PC-3 (cell line): ENCODE measurements at regions not wholly inside any gene's neighbourhood (a gene's known extent, or its start where the extent isn't known, plus 50 kb on each side); places are given as distances from the start of the nearest gene placed in this dataset.

ENCODE experiments used
- ATAC-seq: fragments of 200-7000 bp; cut with Tn5 transposase; 2 replicates; pipeline ENCODE4 v1.9.1; 2020; ENCODE audit warnings: mild to moderate bottlenecking, moderate library complexity
- BruUV-seq: library from RNA; stranded (reverse); fragments of 400-500 nt; replicated peaks from 2 replicates; lab custom pipeline; 2021; lab: Mats Ljungman, UMichigan
- CTCF ChIA-PET: fragments of 300-600 bp; sonication (Branson Sonifier 250); formaldehyde crosslinking; loops from one replicate; lab custom pipeline; 2022; ENCODE audit warnings: antibody characterized with exemption; lab: Charles Lee
- POLR2A ChIA-PET: fragments of 300-600 bp; sonication (Branson Sonifier 250); formaldehyde crosslinking; loops from one replicate; lab custom pipeline; 2022; ENCODE audit warnings: antibody characterized with exemption; ENCODE audit not compliant: unreplicated experiment; lab: Charles Lee
- DNase-seq: peaks from one replicate; pipeline ENCODE4 v3.0.0-alpha.2; 2015
- H2AFZ ChIP-seq: fragments of 300-600 bp; sonication (generic); 2 replicates; pipeline ENCODE4 v1.6.0; 2016; ENCODE audit warnings: antibody characterized with exemption, low read length
- H3F3A ChIP-seq: fragments of 300-600 bp; sonication (generic); one replicate; pipeline ENCODE4 v1.6.0; 2017; ENCODE audit warnings: antibody characterized with exemption, low read length, control low read depth, mild to moderate bottlenecking; ENCODE audit not compliant: unreplicated experiment
- H3K27ac ChIP-seq: fragments of 300-600 bp; sonication (generic); 2 replicates; pipeline ENCODE4 v1.5.1; 2016; ENCODE audit warnings: mild to moderate bottlenecking, low read length
- H3K27me3 ChIP-seq: fragments of 300-600 bp; sonication (generic); 2 replicates; pipeline ENCODE4 v1.6.1; 2016; ENCODE audit warnings: low read length, mixed read lengths
- H3K36me3 ChIP-seq: fragments of 300-600 bp; sonication (generic); 2 replicates; pipeline ENCODE4 v1.6.1; 2016; ENCODE audit warnings: low read depth, mixed run types, low read length, mixed read lengths
- H3K4me1 ChIP-seq: fragments of 300-600 bp; sonication (generic); 2 replicates; pipeline ENCODE4 v1.5.1; 2016; ENCODE audit warnings: low read length; ENCODE audit not compliant: insufficient read depth
- H3K4me2 ChIP-seq: fragments of 300-600 bp; sonication (generic); 2 replicates; pipeline ENCODE4 v1.6.0; 2016; ENCODE audit warnings: low read length
- H3K4me3 ChIP-seq: fragments of 300-600 bp; sonication (generic); 2 replicates; pipeline ENCODE4 v1.5.1; 2016; ENCODE audit warnings: mild to moderate bottlenecking, low read length, mixed read lengths
- H3K79me2 ChIP-seq: fragments of 300-600 bp; sonication (generic); 2 replicates; pipeline ENCODE4 v1.6.1; 2017; ENCODE audit warnings: low read length, mixed read lengths
- H3K9ac ChIP-seq: fragments of 300-600 bp; sonication (generic); 2 replicates; pipeline ENCODE4 v1.6.0; 2016; ENCODE audit warnings: mild to moderate bottlenecking, low read length
- H3K9me2 ChIP-seq: fragments of 300-600 bp; sonication (generic); replicated peaks from 2 replicates; pipeline ENCODE4 v1.6.1; 2016; ENCODE audit warnings: mixed run types, low read length, mixed read lengths
- H3K9me3 ChIP-seq: fragments of 300-600 bp; sonication (generic); 2 replicates; pipeline ENCODE4 v1.6.1; 2016; ENCODE audit warnings: low read length, mixed read lengths
- H4K20me1 ChIP-seq: fragments of 300-600 bp; sonication (generic); 2 replicates; pipeline ENCODE4 v1.6.1; 2016; ENCODE audit warnings: low read length, mixed read lengths
- EZH2 ChIP-seq: fragments of 300-600 bp; sonication (generic); IDR thresholded peaks from one replicate; pipeline ENCODE4 v1.6.1; 2017; ENCODE audit warnings: antibody characterized with exemption, mild to moderate bottlenecking, low read length; ENCODE audit not compliant: unreplicated experiment
- EZH2phosphoT487 ChIP-seq: fragments of 300-600 bp; sonication (generic); IDR thresholded peaks from 2 replicates; pipeline ENCODE4 v1.6.1; 2018; ENCODE audit warnings: mild to moderate bottlenecking, antibody characterized with exemption, low read length, borderline replicate concordance
- intact Hi-C: fragments of 100-400 bp; cut with micrococcal nuclease; formaldehyde crosslinking; loops from 2 replicates; pipeline ENCODE4 v1.9.0; 2023
- TF ChIP-seq, protein P1 (sequence below): fragments of 300-600 bp; sonication (generic); conservative IDR thresholded peaks from 2 replicates; pipeline ENCODE4 v1.5.1; 2017; ENCODE audit warnings: antibody characterized with exemption, low read depth, mild to moderate bottlenecking, low read length

DNA sequence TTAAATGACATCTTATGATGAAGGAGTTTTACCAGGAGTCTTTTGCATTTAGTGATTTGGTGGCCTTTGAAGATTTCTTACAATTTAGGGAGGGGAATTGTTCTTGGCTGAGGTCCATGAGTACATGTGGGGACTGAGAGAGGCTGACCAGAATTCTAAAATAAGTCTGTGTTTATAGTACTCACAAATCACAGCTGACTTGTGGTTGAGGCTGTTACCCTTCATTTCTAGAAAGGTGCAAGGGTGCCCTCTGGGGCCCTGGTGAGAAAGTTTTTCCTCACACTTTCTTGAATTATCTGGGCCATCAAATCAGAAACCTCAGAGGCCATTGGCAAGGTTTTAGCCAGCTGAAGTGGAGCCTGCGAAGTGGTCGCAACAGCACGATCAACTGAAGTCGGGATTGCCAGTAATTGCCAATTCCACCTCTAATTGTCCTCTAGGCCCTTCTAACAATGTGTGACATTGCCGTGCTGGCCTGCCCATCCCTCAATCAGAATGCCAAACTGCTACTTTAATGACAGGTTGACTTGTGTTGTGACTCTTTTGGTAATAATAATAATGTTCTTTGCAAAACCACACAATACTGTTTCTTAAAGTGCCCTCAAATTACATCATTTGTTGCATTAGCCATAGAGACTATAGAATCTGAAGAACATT, 221.6 kb downstream of the OGFRL1 start:
- CTCF ChIA-PET, result interaction anchor here (1.3 kb wide), 1 partner anchor 66 kb away, joined by 3 read pairs; no protein-coding TSS in a partner anchor
- Histone ChIP-seq H3K36me3 (no peaks in the 10 kb centered on the region), H3K9ac (no peak overlapping the region), H3K9me2 (no peaks in the 10 kb centered on the region), H3K4me2 (no peak overlapping the region), H3K9me3 (no peaks in the 10 kb centered on the region), H3K4me3 (no peak overlapping the region), H3F3A (no peaks in the 10 kb centered on the region), H3K27me3 (no peaks in the 10 kb centered on the region), H2AFZ (no peak overlapping the region), H3K4me1 (no peaks in the 10 kb centered on the region), H4K20me1 (no peaks in the 10 kb centered on the region), H3K27ac (no peak overlapping the region), H3K79me2 (no peaks in the 10 kb centered on the region)
- ATAC-seq, result peak; percentile 56
- intact Hi-C loops, result loop anchor here (1.0 kb wide), 2 partner anchors 126 to 320 kb away; no protein-coding TSS in a partner anchor
- no TSS peak for BruUV-seq
- POLR2A ChIA-PET, result no interaction called here
- TF ChIP-seq, protein P1, sequence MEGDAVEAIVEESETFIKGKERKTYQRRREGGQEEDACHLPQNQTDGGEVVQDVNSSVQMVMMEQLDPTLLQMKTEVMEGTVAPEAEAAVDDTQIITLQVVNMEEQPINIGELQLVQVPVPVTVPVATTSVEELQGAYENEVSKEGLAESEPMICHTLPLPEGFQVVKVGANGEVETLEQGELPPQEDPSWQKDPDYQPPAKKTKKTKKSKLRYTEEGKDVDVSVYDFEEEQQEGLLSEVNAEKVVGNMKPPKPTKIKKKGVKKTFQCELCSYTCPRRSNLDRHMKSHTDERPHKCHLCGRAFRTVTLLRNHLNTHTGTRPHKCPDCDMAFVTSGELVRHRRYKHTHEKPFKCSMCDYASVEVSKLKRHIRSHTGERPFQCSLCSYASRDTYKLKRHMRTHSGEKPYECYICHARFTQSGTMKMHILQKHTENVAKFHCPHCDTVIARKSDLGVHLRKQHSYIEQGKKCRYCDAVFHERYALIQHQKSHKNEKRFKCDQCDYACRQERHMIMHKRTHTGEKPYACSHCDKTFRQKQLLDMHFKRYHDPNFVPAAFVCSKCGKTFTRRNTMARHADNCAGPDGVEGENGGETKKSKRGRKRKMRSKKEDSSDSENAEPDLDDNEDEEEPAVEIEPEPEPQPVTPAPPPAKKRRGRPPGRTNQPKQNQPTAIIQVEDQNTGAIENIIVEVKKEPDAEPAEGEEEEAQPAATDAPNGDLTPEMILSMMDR, result peak; percentile 68
- TF ChIP-seq EZH2phosphoT487, result no peak
- peak; percentile 60 for DNase-seq

DNA sequence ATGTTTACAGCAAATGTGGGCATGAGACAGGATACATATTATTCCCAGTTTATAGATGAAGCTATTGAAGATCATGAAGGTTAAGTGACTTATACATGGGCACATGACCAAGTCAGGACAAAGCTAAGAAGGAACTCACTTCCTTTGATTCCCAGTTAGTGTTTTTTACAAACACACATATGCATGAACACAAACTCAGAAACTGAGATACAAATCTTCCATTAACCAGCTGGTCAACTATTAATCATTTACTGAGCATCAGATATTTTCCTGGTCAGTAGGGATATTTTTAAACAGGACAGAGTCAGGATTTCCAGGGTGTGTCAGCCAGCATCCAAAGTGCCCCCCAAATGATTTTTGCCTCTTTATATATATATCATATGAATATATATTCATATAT, 222.2 kb downstream of the OGFRL1 start:
- Histone ChIP-seq H3K4me3 (no peak overlapping the region), H3F3A (no peaks in the 10 kb centered on the region), H3K4me2 (no peak overlapping the region), H3K9ac (no peak overlapping the region), H3K9me3 (no peaks in the 10 kb centered on the region), H2AFZ (no peak overlapping the region), H3K79me2 (no peaks in the 10 kb centered on the region), H3K36me3 (no peaks in the 10 kb centered on the region), H3K27ac (no peak overlapping the region), H4K20me1 (no peaks in the 10 kb centered on the region), H3K4me1 (no peaks in the 10 kb centered on the region), H3K9me2 (no peaks in the 10 kb centered on the region), H3K27me3 (no peaks in the 10 kb centered on the region)
- ChIA-PET POLR2A (no interaction called here), CTCF (interaction anchor here (1.3 kb wide), 1 partner anchor 67 kb away, joined by 3 read pairs; no protein-coding TSS in a partner anchor)
- ATAC-seq (no peak), DNase-seq (no peak)
- TF ChIP-seq, protein P1, result no peak
- TF ChIP-seq EZH2phosphoT487 (no peak), EZH2 (no peak)
- intact Hi-C loops, result loop anchor here (1.0 kb wide), 2 partner anchors 127 to 321 kb away; no protein-coding TSS in a partner anchor
- no TSS peak for BruUV-seq

DNA sequence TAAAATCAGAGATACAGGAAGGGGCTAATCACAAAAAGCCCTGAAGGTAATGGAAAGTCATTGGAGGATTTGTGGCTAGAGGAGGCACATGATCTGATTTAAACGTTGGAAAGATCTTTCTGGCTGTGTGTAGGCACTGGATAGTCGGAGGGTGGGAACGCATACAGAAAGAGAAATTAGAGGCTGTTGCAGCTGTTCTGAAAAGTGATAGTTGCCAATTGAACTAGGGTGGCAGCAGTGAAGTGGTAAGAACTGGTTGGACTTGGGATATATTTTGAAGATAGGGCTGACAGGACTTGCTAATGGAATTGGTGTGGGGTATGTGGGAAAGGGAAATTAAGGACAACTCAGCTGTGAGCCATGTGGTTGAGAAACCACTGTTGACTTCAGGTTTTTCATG, 223.6 kb downstream of the OGFRL1 start:
- no peaks in the 10 kb centered on the region for H3K27me3 ChIP-seq
- H3F3A ChIP-seq, result no peaks in the 10 kb centered on the region
- H3K9me3 ChIP-seq, result no peaks in the 10 kb centered on the region
- BruUV-seq, result no TSS peak
- no peaks in the 10 kb centered on the region for H4K20me1 ChIP-seq
- H3K9ac ChIP-seq, result no peak overlapping the region
- H2AFZ ChIP-seq, result no peak overlapping the region
- no peaks in the 10 kb centered on the region for H3K4me1 ChIP-seq
- no peaks in the 10 kb centered on the region for H3K9me2 ChIP-seq
- ChIA-PET POLR2A (no interaction called here), CTCF (no interaction called here)
- DNase-seq, result no peak
- TF ChIP-seq EZH2phosphoT487 (no peak), EZH2 (no peak)
- TF ChIP-seq, protein P1, result no peak
- H3K79me2 ChIP-seq, result no peaks in the 10 kb centered on the region
- intact Hi-C loops, result no loop called here
- no peak for ATAC-seq
- no peak overlapping the region for H3K27ac ChIP-seq
- H3K4me3 ChIP-seq, result no peak overlapping the region
- no peaks in the 10 kb centered on the region for H3K36me3 ChIP-seq
- no peak overlapping the region for H3K4me2 ChIP-seq
